GM11168 (cell line): ENCODE measurements at regions not wholly inside any gene's neighbourhood (a gene's known extent, or its start where the extent isn't known, plus 50 kb on each side); places are given as distances from the start of the nearest gene placed in this dataset.

ENCODE experiments used
- in situ Hi-C: fragments of 300-500 bp; cut with MboI; formaldehyde crosslinking; loops from one replicate; pipeline ENCODE4 v1.12.0; 2022; ENCODE audit warnings: low sequenced_read_pairs; ENCODE audit not compliant: unreplicated experiment

- in situ Hi-C loops = no loop called here
Observed at GRCh38 chr18:56545464-56545863, 92.9 kb downstream of the TXNL1 start.

- in situ Hi-C loops = no loop called here
Observed at GRCh38 chr18:56542476-56542875, 95.9 kb downstream of the TXNL1 start.

- in situ Hi-C loops = no loop called here
Observed at GRCh38 chr18:56541793-56542192, 96.6 kb downstream of the TXNL1 start.

- in situ Hi-C loops = no loop called here
Observed at GRCh38 chr18:56541340-56541739, 97.1 kb downstream of the TXNL1 start.

GRCh38 chr18:56538746-56539145 lies 99.6 kb downstream of the TXNL1 start:
- in situ Hi-C loops = no loop called here

- in situ Hi-C loops = no loop called here
Observed at GRCh38 chr18:56532176-56532840, 106.1 kb downstream of the TXNL1 start.

- in situ Hi-C loops = no loop called here
Observed at GRCh38 chr18:56522816-56523215, 115.6 kb downstream of the TXNL1 start.

- in situ Hi-C loops = no loop called here
Observed at GRCh38 chr18:56521263-56521662, 117.1 kb downstream of the TXNL1 start.

GRCh38 chr18:56517761-56518160 lies 120.6 kb downstream of the TXNL1 start:
- in situ Hi-C loops = no loop called here

GRCh38 chr18:56517196-56517595 lies 121.2 kb downstream of the TXNL1 start:
- in situ Hi-C loops = no loop called here

GRCh38 chr18:56516789-56517188 lies 121.6 kb downstream of the TXNL1 start:
- in situ Hi-C loops = no loop called here

GRCh38 chr18:56515522-56515921 lies 122.9 kb downstream of the TXNL1 start:
- in situ Hi-C loops = no loop called here

- in situ Hi-C loops = no loop called here
Observed at GRCh38 chr18:56511996-56512395, 126.4 kb downstream of the TXNL1 start.

- in situ Hi-C loops = no loop called here
Observed at GRCh38 chr18:56510108-56510507, 128.3 kb downstream of the TXNL1 start.

- in situ Hi-C loops = no loop called here
Observed at GRCh38 chr18:56509656-56510055, 128.7 kb downstream of the TXNL1 start.

GRCh38 chr18:56508370-56509036 lies 129.9 kb downstream of the TXNL1 start:
- in situ Hi-C loops = no loop called here

GRCh38 chr18:56505971-56506370 lies 132.4 kb downstream of the TXNL1 start:
- in situ Hi-C loops = no loop called here

- in situ Hi-C loops = no loop called here
Observed at GRCh38 chr18:56505293-56505692, 133.1 kb downstream of the TXNL1 start.

GRCh38 chr18:56501896-56502295 lies 136.5 kb downstream of the TXNL1 start:
- in situ Hi-C loops = no loop called here

GRCh38 chr18:56495884-56496283 lies 142.5 kb downstream of the TXNL1 start:
- in situ Hi-C loops = no loop called here

- in situ Hi-C loops = no loop called here
Observed at GRCh38 chr18:56493531-56493930, 144.9 kb downstream of the TXNL1 start.

GRCh38 chr18:56492136-56492535 lies 146.3 kb downstream of the TXNL1 start:
- in situ Hi-C loops = no loop called here
